Stomach (tissue), 8 donors: ENCODE measurements at regions not wholly inside any gene's neighbourhood (a gene's known extent, or its start where the extent isn't known, plus 50 kb on each side); places are given as distances from the start of the nearest gene placed in this dataset.

Source experiments
- DNase-seq, 2 donors: peaks; one replicate each; pipeline versions ENCODE4 v3.0.0 to v3.0.0-alpha.2; 2013 to 2019
- H3K27ac ChIP-seq, 5 donors: fragments of 200-600 bp in 4 of 5; sonication (generic) in 4 of 5; one replicate each; pipeline ENCODE4 v1.5.1; 2013 to 2019; ENCODE audit warnings: mild to moderate bottlenecking in 1 of 5, moderate library complexity in 1 of 5
- H3K27me3 ChIP-seq, 3 donors: fragments of 200-600 bp; sonication (generic); one replicate each; pipeline ENCODE4 v1.5.1; 2017 to 2019; ENCODE audit warnings: mixed run types in 1 of 3
- H3K36me3 ChIP-seq, 4 donors: fragments of 200-600 bp; sonication (generic); 1 replicate in 3 of 4; 2 replicates in 1 of 4; pipeline ENCODE4 v1.5.1; 2016 to 2019
- H3K4me1 ChIP-seq, 4 donors: fragments of 200-600 bp; sonication (generic); one replicate each; pipeline ENCODE4 v1.5.1; 2016 to 2019
- H3K4me3 ChIP-seq, 4 donors: fragments of 200-600 bp; sonication (generic) in 3 of 4; one replicate each; pipeline ENCODE4 v1.5.1; 2016 to 2019; ENCODE audit warnings: mild to moderate bottlenecking in 1 of 4
- H3K9me3 ChIP-seq, 4 donors: fragments of 200-600 bp; sonication (generic); one replicate each; pipeline ENCODE4 v1.5.1; 2016 to 2019
- EP300 ChIP-seq: sonication (generic); formaldehyde crosslinking; IDR thresholded peaks from one replicate; pipeline ENCODE4 v1.6.1; 2017; ENCODE audit warnings: antibody characterized with exemption
- POLR2A ChIP-seq, 4 donors: fragments of 450-650 bp; IDR thresholded peaks; one replicate each; pipeline ENCODE4 v1.6.1; 2016; ENCODE audit warnings: antibody characterized with exemption in 4 of 4, control low read depth in 2 of 4, mild to moderate bottlenecking in 1 of 4, moderate library complexity in 1 of 4
- POLR2AphosphoS5 ChIP-seq, 3 donors: sonication (generic); formaldehyde crosslinking; IDR thresholded peaks; one replicate each; pipeline ENCODE4 v1.6.1; 2016; ENCODE audit warnings: antibody characterized with exemption in 3 of 3
- WGBS, 5 donors: extraction: QIAGEN DNeasy Blood & Tissue Kit in 3 of 5; methylation state at CpG; one replicate each; pipeline versions ENCODE4 v1.1.5 to v1.1.7; 2013 to 2018; 5-methylcytosine and 5-hydroxymethylcytosine counted together
- intact Hi-C: fragments of 100-400 bp; cut with DNase I; formaldehyde crosslinking; loops from one replicate; pipeline ENCODE4 v1.15.1; 2023; ENCODE audit warnings: low total_unique reads
- TF ChIP-seq, protein P1 (sequence below), 7 experiments: fragments of 450-650 bp in 4 of 7; fragments of 200-600 bp in 3 of 7; sonication (generic) in 3 of 7; IDR thresholded peaks; one replicate each; pipeline ENCODE4 v1.5.1; 2016 to 2019; ENCODE audit warnings: antibody characterized with exemption in 7 of 7, control low read depth in 2 of 7, mild to moderate bottlenecking in 1 of 7
- donor health status: healthy with polysubstance abuse.
- donor health status: Bipolar disorder and iron deficiency.
- donor health status: healthy.

DNA sequence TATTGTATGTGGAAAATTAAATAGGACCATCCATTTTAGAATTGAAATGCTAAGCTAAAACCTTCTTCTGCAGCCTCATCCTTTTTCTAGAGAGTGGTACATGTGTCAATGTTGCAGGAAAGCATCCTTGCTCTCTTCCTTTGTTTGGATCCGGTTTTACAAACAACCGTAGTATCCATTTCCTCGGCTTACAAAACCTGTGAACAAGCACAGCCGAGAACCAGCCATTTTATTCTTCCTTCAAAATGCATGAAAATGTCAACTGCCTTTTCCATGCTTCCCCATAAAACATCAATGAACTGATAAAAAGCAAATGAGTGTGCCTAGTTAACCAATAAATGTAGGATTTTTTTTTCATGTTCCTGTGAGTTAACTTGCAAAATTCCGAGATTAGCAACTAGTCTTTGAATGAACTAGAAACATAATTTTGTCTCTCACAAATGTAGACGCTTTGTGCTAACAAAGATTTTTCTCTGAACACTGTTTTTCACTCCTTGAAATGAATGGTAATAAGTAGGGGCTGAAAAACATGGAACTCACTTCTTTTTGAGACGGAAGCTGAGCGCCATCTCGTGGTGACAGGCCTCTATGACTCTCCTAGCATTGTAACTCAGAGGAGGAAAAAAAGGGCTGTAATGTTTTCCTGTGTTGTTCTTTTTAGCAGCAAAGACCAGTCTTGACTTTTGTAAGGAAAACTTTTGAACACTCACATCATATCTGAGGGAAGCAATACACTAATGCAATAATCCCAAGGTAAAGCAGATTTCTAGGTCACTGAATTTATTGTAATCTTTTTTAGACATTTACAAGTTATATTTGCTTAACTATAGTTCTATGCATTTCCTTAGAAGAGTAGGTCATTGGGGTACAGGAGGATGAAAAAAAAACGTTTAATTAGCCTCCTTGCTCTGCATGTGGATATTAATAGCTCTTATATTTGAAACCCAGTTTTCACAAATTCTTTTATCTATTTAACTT, 157.4 kb upstream of the FOXG1 start:
- WGBS, 5 donors: 26 to 32% (median 28%) methylated on average over 10 of the region's 10 CpGs
- TF ChIP-seq EP300 (no peak), POLR2A (IDR thresholded peaks at IDR 0.05) (no peak), POLR2AphosphoS5 (IDR thresholded peaks at IDR 0.05) (no peak)
- TF ChIP-seq, protein P1, sequence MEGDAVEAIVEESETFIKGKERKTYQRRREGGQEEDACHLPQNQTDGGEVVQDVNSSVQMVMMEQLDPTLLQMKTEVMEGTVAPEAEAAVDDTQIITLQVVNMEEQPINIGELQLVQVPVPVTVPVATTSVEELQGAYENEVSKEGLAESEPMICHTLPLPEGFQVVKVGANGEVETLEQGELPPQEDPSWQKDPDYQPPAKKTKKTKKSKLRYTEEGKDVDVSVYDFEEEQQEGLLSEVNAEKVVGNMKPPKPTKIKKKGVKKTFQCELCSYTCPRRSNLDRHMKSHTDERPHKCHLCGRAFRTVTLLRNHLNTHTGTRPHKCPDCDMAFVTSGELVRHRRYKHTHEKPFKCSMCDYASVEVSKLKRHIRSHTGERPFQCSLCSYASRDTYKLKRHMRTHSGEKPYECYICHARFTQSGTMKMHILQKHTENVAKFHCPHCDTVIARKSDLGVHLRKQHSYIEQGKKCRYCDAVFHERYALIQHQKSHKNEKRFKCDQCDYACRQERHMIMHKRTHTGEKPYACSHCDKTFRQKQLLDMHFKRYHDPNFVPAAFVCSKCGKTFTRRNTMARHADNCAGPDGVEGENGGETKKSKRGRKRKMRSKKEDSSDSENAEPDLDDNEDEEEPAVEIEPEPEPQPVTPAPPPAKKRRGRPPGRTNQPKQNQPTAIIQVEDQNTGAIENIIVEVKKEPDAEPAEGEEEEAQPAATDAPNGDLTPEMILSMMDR (IDR thresholded peaks at IDR 0.05): peak in 3 of 7 experiments; percentile 21 to 40 (median 24)
- no peaks in the 10 kb centered on the region for H3K36me3 ChIP-seq
- H3K27me3 ChIP-seq: no peaks in the 10 kb centered on the region
- H3K27ac ChIP-seq: no peak overlapping the region
- no peaks in the 10 kb centered on the region for H3K4me1 ChIP-seq
- H3K4me3 ChIP-seq: no peak overlapping the region
- H3K9me3 ChIP-seq: no peaks in the 10 kb centered on the region
- intact Hi-C loops: no loop called here
- DNase-seq: peak; percentile 38 to 82

GRCh38 chr14:28612414-28612813, 154.2 kb upstream of the FOXG1 start:
- intact Hi-C loops: no loop called here
- TF ChIP-seq POLR2AphosphoS5 (IDR thresholded peaks at IDR 0.05) (no peak), POLR2A (IDR thresholded peaks at IDR 0.05) (no peak), EP300 (no peak)
- TF ChIP-seq, protein P1 (IDR thresholded peaks at IDR 0.05): no peak
- H3K9me3 ChIP-seq: no peaks in the 10 kb centered on the region
- no peaks in the 10 kb centered on the region for H3K4me1 ChIP-seq
- no peaks in the 10 kb centered on the region for H3K27me3 ChIP-seq
- H3K4me3 ChIP-seq: no peak overlapping the region
- DNase-seq: no peak
- WGBS, 5 donors: 21 to 51% (median 45%) methylated on average over 1 of the region's 1 CpG
- H3K36me3 ChIP-seq: no peaks in the 10 kb centered on the region
- no peak overlapping the region for H3K27ac ChIP-seq

DNA sequence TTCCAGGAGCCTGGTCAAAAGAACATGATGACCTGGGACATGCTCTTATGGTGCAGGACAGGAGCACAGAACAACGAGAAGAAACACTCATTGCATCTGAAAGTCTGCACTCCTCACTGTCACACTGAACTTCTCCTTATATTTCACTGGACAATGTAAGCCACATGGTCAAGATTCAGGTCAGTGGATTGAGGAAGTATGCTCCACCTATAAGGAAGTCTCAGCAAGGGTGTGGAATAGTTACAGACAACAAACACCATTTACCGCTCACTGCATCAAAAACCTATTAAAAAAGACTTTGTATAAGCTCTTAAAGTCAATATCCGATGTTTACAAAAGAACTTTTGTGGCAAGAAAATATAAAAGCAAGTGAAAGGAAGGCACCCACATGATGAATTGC, 153.1 kb upstream of the FOXG1 start:
- intact Hi-C loops: no loop called here
- TF ChIP-seq POLR2AphosphoS5 (IDR thresholded peaks at IDR 0.05): no peak
- TF ChIP-seq, protein P1 (IDR thresholded peaks at IDR 0.05): no peak
- TF ChIP-seq EP300: no peak
- Histone ChIP-seq H3K9me3 (no peaks in the 10 kb centered on the region), H3K27me3 (no peaks in the 10 kb centered on the region), H3K27ac (no peak overlapping the region), H3K4me3 (no peak overlapping the region), H3K36me3 (no peaks in the 10 kb centered on the region), H3K4me1 (no peaks in the 10 kb centered on the region)
- WGBS, 5 donors: 41 to 60% (median 50%) methylated on average over 3 of the region's 3 CpGs
- DNase-seq: peak in 1 of 2 donors; percentile 8

GRCh38 chr14:28626780-28627179, 139.8 kb upstream of the FOXG1 start:
- DNase-seq: no peak
- no peaks in the 10 kb centered on the region for H3K36me3 ChIP-seq
- H3K4me3 ChIP-seq: no peak overlapping the region
- TF ChIP-seq, protein P1 (IDR thresholded peaks at IDR 0.05): no peak
- TF ChIP-seq EP300 (no peak), POLR2AphosphoS5 (IDR thresholded peaks at IDR 0.05) (no peak), POLR2A (IDR thresholded peaks at IDR 0.05) (no peak)
- H3K4me1 ChIP-seq: no peaks in the 10 kb centered on the region
- 34 to 95% (median 42%) methylated on average over 1 of the region's 1 CpG for WGBS, 5 donors
- no peak overlapping the region for H3K27ac ChIP-seq
- H3K9me3 ChIP-seq: peaks cover 0 to 8% (median 2%) of the 10 kb centered on the region in 4 donors
- intact Hi-C loops: no loop called here
- H3K27me3 ChIP-seq: no peaks in the 10 kb centered on the region
